GM12878 (cell line): ENCODE measurements at regions not wholly inside any gene's neighbourhood (a gene's known extent, or its start where the extent isn't known, plus 50 kb on each side); places are given as distances from the start of the nearest gene placed in this dataset.

Experiments used
- ATAC-seq: fragments of 200-7000 bp; cut with Tn5 transposase; 3 replicates; pipeline ENCODE4 v1.9.1; 2020; ENCODE audit warnings: mild to moderate bottlenecking, moderate library complexity
- BruUV-seq: library from RNA; stranded (reverse); fragments of 400-500 nt; replicated peaks from 2 replicates; lab custom pipeline; 2021; lab: Mats Ljungman, UMichigan
- CTCF ChIA-PET: fragments of 300-600 bp; sonication (Branson Sonifier 250); formaldehyde crosslinking; extraction: SDS; loops from one replicate; lab custom pipeline; 2021; ENCODE audit warnings: inconsistent platforms; lab: Yijun Ruan, JAX
- POLR2A ChIA-PET: fragments of 350-600 bp; formaldehyde crosslinking; extraction: SDS; loops from one replicate; lab custom pipeline; 2021; ENCODE audit warnings: inconsistent platforms; lab: Charles Lee
- RAD21 ChIA-PET: fragments of 300-600 bp; sonication (Branson Sonifier 250); formaldehyde crosslinking; loops from one replicate; lab custom pipeline; 2023; ENCODE audit warnings: antibody characterized with exemption; ENCODE audit not compliant: unreplicated experiment; lab: Charles Lee
- SMC1A ChIA-PET: fragments of 300-600 bp; sonication (Branson Sonifier 250); formaldehyde crosslinking; loops from one replicate; lab custom pipeline; 2023; ENCODE audit not compliant: unreplicated experiment, uncharacterized antibody; lab: Charles Lee
- DNase-seq: peaks from one replicate; pipeline ENCODE4 v3.0.0-alpha.2; 2011; ENCODE audit warnings: low read depth, low spot score
- FAIRE-seq: peaks from 3 replicates; lab custom pipeline; 2011; peaks lifted over from hg19 to GRCh38; lab: Jason Lieb, UNC
- H2AFZ ChIP-seq: 2 replicates; pipeline ENCODE4 v1.6.0; 2011; ENCODE audit warnings: low read depth, low read length, control low read depth; ENCODE audit not compliant: control insufficient read depth
- H3K27ac ChIP-seq: 2 replicates; pipeline ENCODE4 v1.5.1; 2011; ENCODE audit warnings: control low read depth; ENCODE audit not compliant: control insufficient read depth, insufficient read depth
- H3K27me3 ChIP-seq, 2 experiments: replicated peaks in 1 of 2; 2 replicates each; pipeline versions ENCODE4 v1.6.0 to v1.6.1; 2011; ENCODE audit warnings: low read length in 1 of 2; ENCODE audit not compliant: control insufficient read depth in 2 of 2, insufficient read depth in 2 of 2
- H3K36me3 ChIP-seq, 2 experiments: 2 replicates each; pipeline ENCODE4 v1.5.1; 2011; ENCODE audit warnings: low read length in 1 of 2; ENCODE audit not compliant: control insufficient read depth in 2 of 2, insufficient read depth in 2 of 2
- H3K4me1 ChIP-seq: 2 replicates; pipeline ENCODE4 v1.6.1; 2011; ENCODE audit warnings: mild to moderate bottlenecking, low read length, moderate library complexity, mixed read lengths; ENCODE audit not compliant: control insufficient read depth, insufficient read depth
- H3K4me2 ChIP-seq: 2 replicates; pipeline ENCODE4 v1.6.0; 2011; ENCODE audit warnings: control low read depth; ENCODE audit not compliant: control insufficient read depth, insufficient read depth
- H3K4me3 ChIP-seq: fragments of 200-600 bp; sonication (generic); 2 replicates; pipeline ENCODE4 v1.5.1; 2016
- H3K79me2 ChIP-seq: 2 replicates; pipeline ENCODE4 v1.6.0; 2011; ENCODE audit warnings: low read length; ENCODE audit not compliant: control insufficient read depth, insufficient read depth
- H3K9ac ChIP-seq: 2 replicates; pipeline ENCODE4 v1.8.0; 2011; ENCODE audit warnings: low read length, control low read depth, mixed read lengths; ENCODE audit not compliant: control insufficient read depth, insufficient read depth
- H3K9me3 ChIP-seq: replicated peaks from 3 replicates; pipeline ENCODE4 v1.5.1; 2011; ENCODE audit warnings: mild to moderate bottlenecking, low read length; ENCODE audit not compliant: control insufficient read depth, insufficient read depth
- H4K20me1 ChIP-seq: 2 replicates; pipeline ENCODE4 v1.6.0; 2011; ENCODE audit not compliant: control insufficient read depth, insufficient read depth
- ATF7 ChIP-seq: fragments of 450-650 bp; IDR thresholded peaks from 2 replicates; pipeline ENCODE4 v1.6.1; 2016; ENCODE audit warnings: low read depth, mild to moderate bottlenecking
- CBX5 ChIP-seq: sonication (generic); IDR thresholded peaks from 2 replicates; pipeline ENCODE4 v1.6.1; 2016; ENCODE audit warnings: low read depth, moderate library complexity, mild to moderate bottlenecking, inconsistent platforms
- NKRF ChIP-seq: fragments of 450-650 bp; conservative IDR thresholded peaks from 2 replicates; pipeline ENCODE4 v1.6.1; 2017; ENCODE audit warnings: mild to moderate bottlenecking, moderate library complexity
- POLR2A ChIP-seq: IDR thresholded peaks from 2 replicates; pipeline ENCODE4 v1.6.1; 2011; ENCODE audit warnings: low read depth, mild to moderate bottlenecking, low read length
- SIN3A ChIP-seq: IDR thresholded peaks from 2 replicates; pipeline ENCODE4 v1.6.1; 2012; ENCODE audit warnings: low read depth, low read length, improper control_type of control experiment
- YY1 ChIP-seq: IDR thresholded peaks from 2 replicates; pipeline ENCODE4 v1.6.1; 2011; ENCODE audit warnings: low read depth, mild to moderate bottlenecking, low read length
- ZBED1 ChIP-seq: IDR thresholded peaks from 2 replicates; pipeline ENCODE4 v1.6.1; 2016; ENCODE audit warnings: borderline replicate concordance
- WGBS: methylation state at CpG from one replicate; pipeline ENCODE4 v1.1.6; 2016; ENCODE audit warnings: low lambda C conversion rate; ENCODE audit not compliant: insufficient replicate concordance, insufficient coverage; ENCODE audit errors: missing lambda C conversion rate; 5-methylcytosine and 5-hydroxymethylcytosine counted together
- in situ Hi-C: fragments of 300-500 bp; cut with MboI; formaldehyde crosslinking; loops from 9 replicates; pipeline ENCODE4 v1.14.3; 2018; ENCODE audit warnings: mixed read lengths
- intact Hi-C: fragments of 100-400 bp; cut with micrococcal nuclease; formaldehyde crosslinking; loops from one replicate; pipeline ENCODE4 v1.14.2; 2022; ENCODE audit not compliant: unreplicated experiment
- TF ChIP-seq, protein P1 (sequence below): fragments of 450-650 bp; IDR thresholded peaks from 2 replicates; pipeline ENCODE4 v1.6.1; 2017; ENCODE audit warnings: mild to moderate bottlenecking, low read depth, inconsistent platforms; ENCODE audit not compliant: poor library complexity, severe bottlenecking

- BruUV-seq: no TSS peak
- 93% methylated on average over 5 of the region's 5 CpGs for whole genome bisulfite sequencing
- no peaks in the 10 kb centered on the region for H3K9me3 ChIP-seq
Observed at GRCh38 chr4:11072463-11072862, 356.2 kb downstream of the HS3ST1 start.

More at GRCh38 chr4:11072463-11072862, 356.2 kb downstream of the HS3ST1 start:
- no peak for FAIRE-seq
- ChIA-PET RAD21 (no interaction called here), POLR2A (no interaction called here), CTCF (no interaction called here), SMC1A (interaction anchor here (1.3 to 1.5 kb wide), 2 partner anchors 12 to 14 kb away, joined by 3 read pairs; no protein-coding TSS in a partner anchor)
- H3K27ac ChIP-seq: no peak overlapping the region
- TF ChIP-seq NKRF (no peak), CBX5 (no peak), ATF7 (no peak), ZBED1 (no peak), YY1 (no peak), POLR2A (no peak), SIN3A (no peak)
- TF ChIP-seq, protein P1, sequence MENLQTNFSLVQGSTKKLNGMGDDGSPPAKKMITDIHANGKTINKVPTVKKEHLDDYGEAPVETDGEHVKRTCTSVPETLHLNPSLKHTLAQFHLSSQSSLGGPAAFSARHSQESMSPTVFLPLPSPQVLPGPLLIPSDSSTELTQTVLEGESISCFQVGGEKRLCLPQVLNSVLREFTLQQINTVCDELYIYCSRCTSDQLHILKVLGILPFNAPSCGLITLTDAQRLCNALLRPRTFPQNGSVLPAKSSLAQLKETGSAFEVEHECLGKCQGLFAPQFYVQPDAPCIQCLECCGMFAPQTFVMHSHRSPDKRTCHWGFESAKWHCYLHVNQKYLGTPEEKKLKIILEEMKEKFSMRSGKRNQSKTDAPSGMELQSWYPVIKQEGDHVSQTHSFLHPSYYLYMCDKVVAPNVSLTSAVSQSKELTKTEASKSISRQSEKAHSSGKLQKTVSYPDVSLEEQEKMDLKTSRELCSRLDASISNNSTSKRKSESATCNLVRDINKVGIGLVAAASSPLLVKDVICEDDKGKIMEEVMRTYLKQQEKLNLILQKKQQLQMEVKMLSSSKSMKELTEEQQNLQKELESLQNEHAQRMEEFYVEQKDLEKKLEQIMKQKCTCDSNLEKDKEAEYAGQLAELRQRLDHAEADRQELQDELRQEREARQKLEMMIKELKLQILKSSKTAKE: no peak
- no peaks in the 10 kb centered on the region for H3K36me3 ChIP-seq
- no peak overlapping the region for H3K4me2 ChIP-seq
- no peak overlapping the region for H3K9ac ChIP-seq
- no peaks in the 10 kb centered on the region for H3K4me1 ChIP-seq
- in situ Hi-C loops (no loop called here), intact Hi-C loops (loop anchor here (5.0 to 10.0 kb wide), 2 partner anchors 325 to 352 kb away; partner anchors contain the start of gene HS3ST1)
- no peak overlapping the region for H3K4me3 ChIP-seq
- H4K20me1 ChIP-seq: no peaks in the 10 kb centered on the region
- no peaks in the 10 kb centered on the region for H3K79me2 ChIP-seq
- H2AFZ ChIP-seq: no peak overlapping the region
- ATAC-seq: peak; percentile 46
- no peaks in the 10 kb centered on the region for H3K27me3 ChIP-seq
- DNase-seq: peak; percentile 16
